ENCODE measurements at regions not wholly inside any gene's neighbourhood (a gene's known extent, or its start where the extent isn't known, plus 50 kb on each side); places are given as distances from the start of the nearest gene placed in this dataset.

- ChIA-PET CTCF (no interaction called here), POLR2A (no interaction called here), RAD21 (ENCODE audit: low non-redundant PET in 1 of 2, low total read pairs in 2 of 2, uncharacterized antibody in 2 of 2, unreplicated experiment in 2 of 2) (no interaction called here)
- Histone ChIP-seq H3K4me3 (replicated peaks in 1 of 2; ENCODE audit: low read depth in 1 of 2, low read length in 2 of 2) (no peak overlapping the region), H3K4me1 (ENCODE audit: control insufficient read depth in 1 of 2, insufficient read depth in 2 of 2, low read length in 2 of 2) (no peaks in the 10 kb centered on the region), H3K27me3 (ENCODE audit: insufficient read depth, low read length) (no peaks in the 10 kb centered on the region), H3K27ac (ENCODE audit: low read depth, low read length) (no peak overlapping the region), H3K9me3 (ENCODE audit: control insufficient read depth in 1 of 2, insufficient read depth in 1 of 2, low read depth in 1 of 2, low read length in 2 of 2) (peaks cover 9 to 10% of the 10 kb centered on the region in 2 experiments; a peak in 2 of 4 replicates), H4K20me1 (ENCODE audit: insufficient read depth) (no peaks in the 10 kb centered on the region), H3K79me2 (ENCODE audit: insufficient read depth, low read length) (no peaks in the 10 kb centered on the region), H2AFZ (ENCODE audit: low read depth, low read length, poor library complexity, severe bottlenecking) (no peak overlapping the region), H3K4me2 (ENCODE audit: low read length) (no peak overlapping the region), H3K36me3 (ENCODE audit: control insufficient read depth in 1 of 2, insufficient read depth in 2 of 2, low read length in 2 of 2) (no peaks in the 10 kb centered on the region), H3K9me2 (ENCODE audit: insufficient read depth) (no peaks in the 10 kb centered on the region), H3K9ac (ENCODE audit: low read length) (no peak overlapping the region)
- DNase-seq (ENCODE audit: low read depth, low spot score) (no peak), ATAC-seq (no peak)
- no TSS peak for BruUV-seq (replicated peaks)
- intact Hi-C loops (cut with micrococcal nuclease), result no loop called here
- TF ChIP-seq CBX3 (IDR thresholded peaks at IDR 0.05; ENCODE audit: low read depth), result no peak
- no peak for TF ChIP-seq ZBTB33 (IDR thresholded peaks at IDR 0.05; ENCODE audit: extremely low read depth, insufficient replicate concordance, low read length)
- TF ChIP-seq SRF (IDR thresholded peaks at IDR 0.05; ENCODE audit: low read depth), result no peak
- TF ChIP-seq ZNF274 (IDR thresholded peaks at IDR 0.05; ENCODE audit: low read depth, low read length), result no peak
Observed at GRCh38 chr2:5751873-5752482, 59.8 kb downstream of the SOX11 start.

- H3K4me1 ChIP-seq (ENCODE audit: control insufficient read depth in 1 of 2, insufficient read depth in 2 of 2, low read length in 2 of 2), result no peaks in the 10 kb centered on the region
- H3K27ac ChIP-seq (ENCODE audit: low read depth, low read length), result no peak overlapping the region
- H3K4me2 ChIP-seq (ENCODE audit: low read length), result no peak overlapping the region
- H3K9me2 ChIP-seq (ENCODE audit: insufficient read depth), result no peaks in the 10 kb centered on the region
- no peaks in the 10 kb centered on the region for H3K36me3 ChIP-seq (ENCODE audit: control insufficient read depth in 1 of 2, insufficient read depth in 2 of 2, low read length in 2 of 2)
- RAD21 ChIA-PET (ENCODE audit: low non-redundant PET in 1 of 2, low total read pairs in 2 of 2, uncharacterized antibody in 2 of 2, unreplicated experiment in 2 of 2), result no interaction called here
- no peaks in the 10 kb centered on the region for H3K79me2 ChIP-seq (ENCODE audit: insufficient read depth, low read length)
- no peak overlapping the region for H2AFZ ChIP-seq (ENCODE audit: low read depth, low read length, poor library complexity, severe bottlenecking)
- POLR2A ChIA-PET, result no interaction called here
- CTCF ChIA-PET, result no interaction called here
- intact Hi-C loops (cut with micrococcal nuclease), result no loop called here
- H3K4me3 ChIP-seq (replicated peaks in 1 of 2; ENCODE audit: low read depth in 1 of 2, low read length in 2 of 2), result no peak overlapping the region
- peaks cover 0 to 16% of the 10 kb centered on the region in 2 experiments; a peak in 2 of 4 replicates for H3K9me3 ChIP-seq (ENCODE audit: control insufficient read depth in 1 of 2, insufficient read depth in 1 of 2, low read depth in 1 of 2, low read length in 2 of 2)
- no TSS peak for BruUV-seq (replicated peaks)
- H3K9ac ChIP-seq (ENCODE audit: low read length), result no peak overlapping the region
- TF ChIP-seq REST (IDR thresholded peaks at IDR 0.05; ENCODE audit: low read depth) (no peak), CBX3 (IDR thresholded peaks at IDR 0.05; ENCODE audit: low read depth) (no peak), ZFX (IDR thresholded peaks at IDR 0.05) (no peak), EZH2 (IDR thresholded peaks at IDR 0.05) (no peak), CEBPB (IDR thresholded peaks at IDR 0.05; ENCODE audit: low read depth) (no peak)
- no peaks in the 10 kb centered on the region for H4K20me1 ChIP-seq (ENCODE audit: insufficient read depth)
- no peaks in the 10 kb centered on the region for H3K27me3 ChIP-seq (ENCODE audit: insufficient read depth, low read length)
- ATAC-seq (no peak), DNase-seq (ENCODE audit: low read depth, low spot score) (no peak)
Observed at GRCh38 chr2:5756272-5756671, 64.1 kb downstream of the SOX11 start.

Data from HCT116 (cell line).